ENCODE measurements at regions not wholly inside any gene's neighbourhood (a gene's known extent, or its start where the extent isn't known, plus 50 kb on each side); places are given as distances from the start of the nearest gene placed in this dataset.

DNA sequence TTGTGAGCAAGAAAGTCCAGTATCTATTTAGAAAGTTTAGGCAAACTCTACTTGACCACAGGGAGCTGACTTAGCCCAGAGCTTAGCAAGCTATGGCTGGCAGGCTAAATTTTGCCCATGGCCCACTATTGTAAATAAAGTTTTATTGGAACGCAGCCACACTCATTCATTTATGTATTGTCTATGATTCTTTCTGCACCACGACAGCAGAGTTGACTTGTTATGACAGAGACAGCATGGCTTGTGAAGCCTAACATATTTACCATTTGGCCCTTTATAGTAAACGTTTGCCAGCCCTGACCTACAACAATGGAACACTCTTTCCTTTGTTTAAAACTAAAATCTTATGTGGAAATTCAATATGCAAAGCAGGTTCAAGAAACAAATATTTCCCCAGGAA is 100.0 kb upstream of the ZFHX3 start:
- Mint-ChIP-seq H3K27me3 (ENCODE audit: low read depth) (peaks cover 10% of the 10 kb centered on the region), H3K9me3 (no peaks in the 10 kb centered on the region), H3K4me1 (ENCODE audit: low read depth) (no peaks in the 10 kb centered on the region), H3K36me3 (ENCODE audit: low read depth) (no peaks in the 10 kb centered on the region), H3K4me3 (no peak overlapping the region), H3K27ac (no peak overlapping the region)

DNA sequence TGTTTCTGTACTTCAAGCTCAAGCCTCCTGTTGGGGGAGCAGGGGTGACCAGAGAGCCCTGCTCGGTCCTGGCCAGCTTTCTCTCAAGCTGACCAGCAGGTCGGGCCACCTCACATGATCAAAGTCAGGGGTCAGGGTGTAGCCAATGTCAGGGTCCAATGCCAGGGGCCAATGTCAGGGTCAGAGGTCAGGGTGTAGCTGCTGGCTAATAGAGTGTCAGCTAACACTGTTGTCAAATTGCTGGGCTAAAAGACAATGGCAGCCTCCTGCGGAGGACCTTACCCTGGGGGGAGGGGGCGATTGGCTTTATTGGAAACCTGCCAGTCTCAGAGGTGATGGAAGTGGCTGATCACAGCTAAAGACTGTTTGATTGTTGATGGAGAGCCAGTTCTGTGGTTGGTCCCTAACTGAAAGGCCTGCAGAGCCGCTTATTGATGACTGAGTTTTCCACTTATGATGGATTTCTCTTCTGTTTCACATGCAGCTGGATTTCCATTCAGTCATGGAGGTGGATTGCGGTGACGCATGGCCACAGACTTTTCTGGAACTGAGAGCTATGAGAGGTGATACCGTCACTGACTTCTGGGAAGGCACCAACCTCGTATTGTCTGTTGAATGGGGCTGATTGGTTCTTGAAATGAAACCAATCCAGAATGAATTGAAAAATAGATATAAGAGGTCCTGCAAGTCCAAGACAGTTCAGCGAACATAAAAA is 97.4 kb upstream of the ZFHX3 start:
- Mint-ChIP-seq H3K36me3 (ENCODE audit: low read depth) (no peaks in the 10 kb centered on the region), H3K4me3 (no peak overlapping the region), H3K27me3 (ENCODE audit: low read depth) (no peaks in the 10 kb centered on the region), H3K27ac (no peak overlapping the region), H3K9me3 (no peaks in the 10 kb centered on the region), H3K4me1 (ENCODE audit: low read depth) (no peaks in the 10 kb centered on the region)

DNA sequence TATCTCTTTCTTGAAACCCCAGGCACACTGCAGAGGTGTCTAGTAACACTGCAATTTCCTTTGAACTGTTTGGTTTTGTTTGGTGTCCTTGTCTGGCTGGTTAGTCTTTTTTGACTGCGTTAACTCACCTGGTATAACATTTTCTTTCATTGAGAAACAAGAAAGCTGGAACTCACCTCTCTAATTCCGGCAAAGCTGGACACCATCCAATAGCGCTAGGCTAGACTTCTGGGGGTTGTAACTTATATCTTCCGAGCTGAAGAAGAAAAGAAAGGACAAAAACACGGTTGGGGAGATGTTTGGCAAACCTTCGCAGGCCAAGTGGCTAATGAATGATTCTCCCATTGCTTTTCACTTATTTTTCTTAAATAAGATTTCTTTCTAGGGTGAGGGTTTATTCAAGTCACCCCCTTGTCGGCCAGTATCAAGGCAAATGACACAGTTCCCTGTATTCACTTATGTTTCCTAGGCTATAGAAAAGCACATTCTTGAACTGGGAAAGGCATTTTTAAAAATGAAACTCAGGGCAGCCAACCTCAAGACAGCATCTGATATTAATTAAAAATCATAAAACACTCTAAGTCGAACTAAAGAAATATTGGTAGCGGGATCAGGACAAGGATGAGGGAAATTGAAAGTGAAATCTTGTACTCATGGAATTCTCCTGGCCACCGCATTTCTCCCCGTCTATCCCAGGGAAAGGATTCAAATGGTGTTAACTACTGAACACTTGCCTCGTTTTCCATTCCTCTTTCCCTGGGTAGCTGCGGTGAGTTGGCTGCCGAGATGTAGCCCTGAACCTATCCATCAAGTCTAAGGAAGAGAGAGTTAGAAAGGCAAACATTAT is 95.9 kb upstream of the ZFHX3 start:
- H3K4me1 Mint-ChIP-seq (ENCODE audit: low read depth), result no peaks in the 10 kb centered on the region
- no peak overlapping the region for H3K4me3 Mint-ChIP-seq
- H3K27ac Mint-ChIP-seq, result no peak overlapping the region
- H3K27me3 Mint-ChIP-seq (ENCODE audit: low read depth), result no peaks in the 10 kb centered on the region
- no peaks in the 10 kb centered on the region for H3K9me3 Mint-ChIP-seq
- no peaks in the 10 kb centered on the region for H3K36me3 Mint-ChIP-seq (ENCODE audit: low read depth)

DNA sequence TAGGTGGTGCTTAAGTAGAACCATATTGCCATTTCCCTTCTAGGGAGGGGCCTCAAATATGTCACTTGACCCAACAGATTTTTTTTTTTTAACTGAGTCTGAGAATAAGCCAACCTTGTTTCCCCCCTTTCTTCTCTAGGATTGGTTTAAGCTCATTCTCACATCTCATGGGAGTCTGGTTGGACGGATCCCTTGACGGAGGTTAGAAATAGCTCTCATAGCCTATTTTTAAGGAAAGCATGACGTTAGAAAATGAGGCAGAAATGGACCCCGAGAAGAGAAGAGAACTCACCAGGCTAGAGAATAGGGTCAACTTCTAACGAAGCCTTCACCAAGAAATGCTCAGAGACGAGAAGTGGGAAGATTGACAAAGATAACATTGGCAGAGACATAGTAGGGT is 95.1 kb upstream of the ZFHX3 start:
- Mint-ChIP-seq H3K4me1 (ENCODE audit: low read depth) (no peaks in the 10 kb centered on the region), H3K27ac (no peak overlapping the region), H3K27me3 (ENCODE audit: low read depth) (no peaks in the 10 kb centered on the region), H3K4me3 (no peak overlapping the region), H3K36me3 (ENCODE audit: low read depth) (no peaks in the 10 kb centered on the region), H3K9me3 (no peaks in the 10 kb centered on the region)

DNA sequence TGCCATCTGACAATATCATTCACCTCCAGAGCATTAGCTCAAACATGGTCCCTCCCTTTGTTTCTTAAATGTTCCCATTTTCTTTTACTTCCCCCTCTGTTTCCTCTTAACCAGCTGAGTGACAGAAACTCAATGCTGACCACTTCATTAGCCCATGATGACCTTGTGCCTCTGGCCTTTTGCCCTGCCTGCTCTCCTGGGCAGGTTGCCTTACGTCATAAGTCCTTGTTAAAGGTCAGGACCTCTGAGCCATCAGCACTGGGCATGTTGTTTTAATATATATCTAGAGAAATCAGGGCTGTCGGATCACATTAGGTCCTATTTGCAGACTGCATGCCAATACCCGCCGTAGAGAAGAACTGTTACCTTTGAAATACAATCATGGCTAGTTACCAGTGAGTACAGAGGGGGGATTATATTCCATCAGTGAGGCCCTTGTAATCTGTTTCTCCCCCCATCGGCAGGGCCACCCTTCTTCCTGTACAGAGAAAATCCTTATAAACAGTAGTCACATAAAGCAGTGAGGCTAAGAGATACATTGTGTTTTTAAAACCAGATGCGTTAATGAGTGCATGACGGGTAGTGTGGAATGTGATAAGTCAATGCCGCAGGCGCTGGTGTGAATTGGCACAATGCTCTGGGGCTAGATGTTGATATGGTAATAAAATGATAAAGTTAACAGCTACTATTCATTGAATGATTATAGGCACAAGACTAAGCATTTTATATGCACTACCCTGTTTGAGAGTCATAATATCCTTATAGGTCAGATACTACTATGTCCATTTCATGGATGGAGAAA is 94.3 kb upstream of the ZFHX3 start:
- Mint-ChIP-seq H3K4me3 (no peak overlapping the region), H3K27ac (no peak overlapping the region), H3K4me1 (ENCODE audit: low read depth) (no peaks in the 10 kb centered on the region), H3K27me3 (ENCODE audit: low read depth) (no peaks in the 10 kb centered on the region), H3K36me3 (ENCODE audit: low read depth) (no peaks in the 10 kb centered on the region), H3K9me3 (no peaks in the 10 kb centered on the region)

DNA sequence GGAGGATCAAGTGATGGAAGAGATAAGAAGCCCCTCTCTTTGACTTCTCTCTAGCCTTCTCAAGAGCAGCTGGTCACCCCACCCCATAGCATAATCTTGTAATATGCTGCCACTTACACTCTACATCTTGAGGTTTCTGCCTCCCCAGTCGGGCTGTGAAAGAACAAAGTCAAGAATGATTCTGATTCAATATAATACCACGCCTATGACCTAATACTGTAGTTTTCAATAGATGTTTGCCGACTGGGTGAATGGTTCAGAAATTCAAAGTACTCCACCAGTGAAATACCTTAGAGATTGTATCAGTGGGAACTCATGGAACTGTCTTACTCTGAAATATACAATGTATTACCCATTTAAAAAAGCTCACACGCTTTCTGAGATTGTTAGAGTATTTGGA is 93.0 kb upstream of the ZFHX3 start:
- H3K9me3 Mint-ChIP-seq, result no peaks in the 10 kb centered on the region

DNA sequence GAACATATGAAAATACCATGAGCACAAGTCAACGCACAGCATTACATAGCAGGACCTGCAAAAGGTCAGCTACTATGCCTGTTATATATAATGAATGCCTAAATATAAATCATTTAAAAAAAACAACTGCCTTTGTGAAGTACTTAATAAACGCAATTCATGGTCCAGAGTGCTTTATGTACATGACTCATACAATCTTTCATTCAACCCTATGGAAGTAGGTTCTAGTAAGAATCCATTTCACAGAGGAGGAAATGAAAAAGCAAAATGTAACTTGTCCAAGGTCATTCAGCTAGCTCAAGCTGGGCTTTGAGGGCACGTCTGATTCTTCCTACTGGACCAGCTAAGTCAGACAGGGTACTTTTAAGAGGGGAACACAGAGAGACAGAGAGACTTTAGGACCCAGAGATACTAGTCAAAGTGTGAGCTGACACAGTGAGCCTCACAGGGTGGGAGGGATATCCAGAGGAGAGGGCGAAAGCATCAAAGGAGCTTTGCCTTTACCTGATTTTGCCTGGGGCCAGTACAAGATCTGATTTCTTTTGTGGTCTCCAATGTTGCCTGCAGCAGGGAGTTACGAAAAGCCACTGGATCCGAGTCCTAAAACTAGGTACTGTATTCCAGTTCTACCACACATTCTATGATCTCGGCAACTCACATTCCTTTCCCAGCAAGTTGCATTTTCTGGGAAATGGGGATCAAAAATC is 83.4 kb upstream of the ZFHX3 start:
- Mint-ChIP-seq H3K27ac (no peak overlapping the region), H3K27me3 (ENCODE audit: low read depth) (no peaks in the 10 kb centered on the region), H3K4me1 (ENCODE audit: low read depth) (no peaks in the 10 kb centered on the region), H3K4me3 (no peak overlapping the region), H3K36me3 (ENCODE audit: low read depth) (no peaks in the 10 kb centered on the region), H3K9me3 (no peaks in the 10 kb centered on the region)

More for the DNA sequence above, 93.0 kb upstream of the ZFHX3 start:
- Mint-ChIP-seq H3K4me3 (no peak overlapping the region), H3K36me3 (ENCODE audit: low read depth) (no peaks in the 10 kb centered on the region), H3K27ac (no peak overlapping the region), H3K4me1 (ENCODE audit: low read depth) (no peaks in the 10 kb centered on the region), H3K27me3 (ENCODE audit: low read depth) (no peaks in the 10 kb centered on the region)

DNA sequence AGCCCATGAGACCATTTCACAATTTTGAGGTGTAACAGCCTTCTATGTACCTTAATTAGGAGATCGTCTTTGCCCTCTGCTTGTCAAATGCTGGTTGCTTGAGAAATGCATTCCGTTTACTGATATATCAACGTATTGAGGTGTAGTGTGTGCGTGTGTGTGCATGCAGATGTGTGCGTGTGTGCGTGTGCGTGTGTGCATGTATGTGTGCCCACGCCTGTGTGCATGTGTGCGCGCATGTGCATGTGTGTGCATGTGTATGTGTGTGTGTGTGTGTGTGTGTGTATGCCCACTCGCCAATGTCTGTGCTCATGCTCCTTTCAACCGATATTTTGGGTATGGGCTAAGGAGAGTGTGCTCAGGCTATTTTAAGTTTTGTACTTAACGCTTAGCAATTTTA is 81.5 kb upstream of the ZFHX3 start:
- Mint-ChIP-seq H3K27me3 (ENCODE audit: low read depth) (no peaks in the 10 kb centered on the region), H3K4me1 (ENCODE audit: low read depth) (no peaks in the 10 kb centered on the region), H3K36me3 (ENCODE audit: low read depth) (no peaks in the 10 kb centered on the region), H3K27ac (no peak overlapping the region), H3K4me3 (no peak overlapping the region), H3K9me3 (no peaks in the 10 kb centered on the region)

DNA sequence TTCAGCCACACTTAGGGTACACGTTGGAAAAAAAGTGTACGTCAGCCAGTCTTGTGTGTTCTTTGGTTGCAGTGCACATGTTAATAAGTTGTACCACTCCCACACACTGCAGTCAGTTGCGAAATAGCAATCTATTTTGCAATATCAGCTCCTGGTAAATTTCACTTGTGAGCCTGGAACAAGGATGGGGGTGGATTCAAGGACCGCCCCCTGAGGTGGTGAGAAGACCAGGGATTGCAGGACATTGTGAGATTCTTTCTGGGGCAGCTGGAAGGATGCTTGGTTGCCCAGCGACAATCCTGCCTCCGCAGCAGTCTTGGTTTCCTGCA is 78.6 kb upstream of the ZFHX3 start:
- Mint-ChIP-seq H3K4me1 (ENCODE audit: low read depth) (peaks cover 10% of the 10 kb centered on the region), H3K27me3 (ENCODE audit: low read depth) (no peaks in the 10 kb centered on the region), H3K9me3 (no peaks in the 10 kb centered on the region), H3K36me3 (ENCODE audit: low read depth) (no peaks in the 10 kb centered on the region), H3K4me3 (no peak overlapping the region), H3K27ac (no peak overlapping the region)

DNA sequence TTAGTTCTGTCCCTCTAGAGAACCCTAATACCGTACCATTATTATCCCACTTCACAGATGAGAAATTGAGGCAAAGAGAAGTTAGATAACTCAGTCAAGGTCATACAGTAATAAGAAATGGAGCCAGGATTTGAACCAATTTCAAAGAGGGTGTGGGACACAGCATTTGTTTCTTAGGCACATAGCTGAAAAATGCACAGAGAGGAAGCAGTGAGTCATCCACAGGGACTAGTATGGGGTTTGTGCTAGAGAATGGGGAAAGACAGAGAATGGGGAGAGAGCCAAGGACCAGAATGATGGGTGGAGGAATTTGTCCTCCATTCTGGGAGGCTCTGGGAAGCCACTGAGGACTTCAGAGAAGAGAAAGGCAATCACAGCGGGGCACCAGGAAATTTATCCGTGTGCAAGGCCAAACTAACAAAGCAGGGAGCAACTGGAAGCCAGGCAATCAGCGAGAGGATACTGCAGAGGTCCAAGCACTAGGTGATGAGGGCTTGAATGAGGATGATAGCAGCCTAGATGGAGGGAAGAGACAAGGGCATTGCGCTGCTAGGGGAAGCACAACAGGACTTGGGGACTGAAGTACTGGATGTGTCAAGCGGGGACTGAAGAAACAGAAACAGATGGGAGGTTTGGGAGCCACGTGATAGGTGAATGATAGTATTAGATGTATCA is 78.1 kb upstream of the ZFHX3 start:
- no peak overlapping the region for H3K4me3 Mint-ChIP-seq
- peaks cover 10% of the 10 kb centered on the region for H3K4me1 Mint-ChIP-seq (ENCODE audit: low read depth)
- no peaks in the 10 kb centered on the region for H3K27me3 Mint-ChIP-seq (ENCODE audit: low read depth)
- no peak overlapping the region for H3K27ac Mint-ChIP-seq
- H3K9me3 Mint-ChIP-seq, result no peaks in the 10 kb centered on the region
- H3K36me3 Mint-ChIP-seq (ENCODE audit: low read depth), result no peaks in the 10 kb centered on the region

DNA sequence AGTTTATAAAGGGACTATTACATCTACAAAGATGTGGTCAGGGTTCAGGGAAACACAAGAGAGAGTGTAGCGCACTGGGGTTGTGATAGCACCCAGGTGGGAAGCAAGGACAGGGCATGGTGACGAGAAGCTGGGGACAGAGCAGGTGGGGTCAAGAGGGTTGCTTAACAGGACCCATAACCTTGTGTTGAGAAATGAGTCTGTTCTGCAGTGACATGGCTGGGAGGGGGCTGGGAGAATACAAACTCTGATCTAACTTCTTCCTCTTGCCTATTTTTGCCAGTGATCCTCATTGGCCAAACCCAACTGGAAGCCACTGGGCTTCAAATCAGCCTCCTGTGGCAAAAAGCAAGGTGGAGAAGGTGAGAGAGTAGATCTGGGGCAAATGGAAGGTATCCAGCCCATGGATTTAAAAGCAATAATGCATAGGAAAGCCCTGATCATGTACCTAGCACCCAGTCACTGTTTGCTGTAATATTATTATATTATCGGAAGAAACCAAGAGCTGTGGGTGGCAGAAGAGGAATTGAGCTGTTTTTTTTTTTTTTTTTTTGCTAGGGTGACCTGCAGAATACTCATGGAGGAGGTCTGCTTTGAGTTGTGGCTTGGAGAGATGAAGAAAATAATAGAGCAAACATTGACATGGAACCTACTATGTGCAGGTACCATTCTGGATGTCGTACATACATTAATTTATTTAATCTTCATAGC is 76.9 kb upstream of the ZFHX3 start:
- H3K27me3 Mint-ChIP-seq (ENCODE audit: low read depth), result no peaks in the 10 kb centered on the region
- peaks cover 10% of the 10 kb centered on the region for H3K4me1 Mint-ChIP-seq (ENCODE audit: low read depth)
- no peaks in the 10 kb centered on the region for H3K36me3 Mint-ChIP-seq (ENCODE audit: low read depth)
- no peaks in the 10 kb centered on the region for H3K9me3 Mint-ChIP-seq
- no peak overlapping the region for H3K27ac Mint-ChIP-seq
- H3K4me3 Mint-ChIP-seq, result no peak overlapping the region

DNA sequence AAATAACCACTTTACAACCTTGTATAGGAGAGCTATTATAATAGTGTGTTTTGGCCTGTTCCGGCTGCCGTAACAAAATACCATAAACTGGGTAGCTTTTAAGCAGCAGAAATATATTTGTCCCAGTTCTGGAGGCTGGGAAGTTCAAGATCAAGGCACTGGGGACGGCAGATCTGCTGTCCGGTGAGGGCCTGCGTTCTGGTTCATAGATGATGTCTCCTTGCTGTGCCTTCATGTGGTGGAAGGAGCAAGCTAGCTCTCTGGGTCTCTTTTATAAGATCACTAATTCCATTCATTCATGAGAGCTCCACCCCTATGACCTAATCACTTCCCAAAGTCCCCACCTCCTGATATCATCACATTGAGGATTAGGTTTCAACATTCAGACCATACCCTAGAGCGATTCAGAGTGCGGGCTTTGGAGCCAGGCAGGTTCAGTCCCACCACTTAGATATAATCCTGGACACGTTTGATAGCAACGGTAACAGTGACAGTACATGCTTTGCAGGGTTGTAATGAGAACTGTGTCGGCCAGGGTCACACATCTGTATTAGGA is 76.2 kb upstream of the ZFHX3 start:
- Mint-ChIP-seq H3K4me3 (no peak overlapping the region), H3K36me3 (ENCODE audit: low read depth) (no peaks in the 10 kb centered on the region), H3K4me1 (ENCODE audit: low read depth) (peaks cover 10% of the 10 kb centered on the region), H3K27me3 (ENCODE audit: low read depth) (no peaks in the 10 kb centered on the region), H3K27ac (no peak overlapping the region), H3K9me3 (no peaks in the 10 kb centered on the region)

DNA sequence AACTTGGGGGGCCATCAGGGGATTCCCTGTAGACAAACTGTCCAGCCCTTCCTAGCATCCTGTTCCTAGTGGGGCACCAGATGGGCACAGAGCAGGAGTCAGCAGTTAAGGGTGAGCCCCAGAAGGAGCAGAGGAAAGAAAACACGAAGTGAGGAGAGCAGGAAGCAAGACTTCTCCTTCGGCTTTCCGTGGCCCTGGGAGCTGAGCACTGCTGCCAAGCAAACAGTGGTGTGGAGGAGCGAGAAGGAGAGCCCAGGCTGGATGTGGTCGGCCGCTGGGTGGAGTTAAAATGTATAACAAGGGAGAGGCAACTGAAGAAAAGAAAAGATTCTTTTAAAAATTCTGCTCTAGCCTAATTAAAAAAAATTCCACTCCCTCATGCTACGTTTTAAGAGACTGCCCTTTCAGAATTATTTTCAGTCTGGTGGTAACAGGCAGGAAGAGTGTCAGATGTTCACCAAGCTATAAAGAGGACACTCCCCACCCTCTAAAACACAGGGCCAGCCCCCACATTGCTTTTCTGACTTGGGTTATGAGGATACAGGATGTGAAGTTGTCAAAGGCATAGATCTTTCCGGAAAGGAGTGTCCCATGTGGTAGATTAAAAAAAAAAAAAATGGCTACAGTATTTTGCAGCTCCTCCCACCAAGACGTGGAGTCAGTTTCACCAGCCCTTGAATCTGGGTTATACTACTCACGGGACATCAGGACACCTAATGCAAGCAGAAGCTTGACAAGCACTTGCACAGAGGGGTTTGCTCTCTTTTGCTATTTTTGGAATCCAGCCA is 74.9 kb upstream of the ZFHX3 start:
- H3K27me3 Mint-ChIP-seq (ENCODE audit: low read depth), result no peaks in the 10 kb centered on the region
- H3K36me3 Mint-ChIP-seq (ENCODE audit: low read depth), result no peaks in the 10 kb centered on the region

More for the DNA sequence above, 74.9 kb upstream of the ZFHX3 start:
- H3K27ac Mint-ChIP-seq, result peak overlapping the region; percentile 85
- H3K4me3 Mint-ChIP-seq, result peak overlapping the region; percentile 20
- H3K4me1 Mint-ChIP-seq (ENCODE audit: low read depth), result peaks cover 10% of the 10 kb centered on the region
- H3K9me3 Mint-ChIP-seq, result peaks cover 6% of the 10 kb centered on the region
